ENCODE measurements at regions not wholly inside any gene's neighbourhood (a gene's known extent, or its start where the extent isn't known, plus 50 kb on each side); places are given as distances from the start of the nearest gene placed in this dataset.

DNA sequence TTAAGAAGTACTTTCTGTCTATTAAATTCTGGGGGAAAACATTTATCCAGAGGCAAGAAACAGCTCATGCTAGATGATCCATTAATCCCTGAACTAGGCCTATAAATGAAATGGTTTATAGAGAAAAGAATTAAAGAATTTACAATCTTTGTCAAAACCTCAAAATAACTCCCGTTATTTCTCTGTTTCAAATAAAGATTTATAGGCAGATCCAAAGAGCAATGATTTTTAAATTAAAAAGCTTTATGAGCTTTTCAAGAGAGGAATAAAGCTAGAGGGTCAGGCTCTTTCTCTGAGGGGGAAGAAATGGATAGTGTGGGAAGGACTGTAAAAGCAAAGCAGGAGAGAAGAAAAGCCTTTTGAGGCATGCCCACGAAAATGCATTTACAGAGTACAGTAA lies 82.5 kb upstream of the OGFRL1 start:
- Histone ChIP-seq H3K9me3 (ENCODE audit: insufficient read depth, low read length) (no peaks in the 10 kb centered on the region), H3K36me3 (ENCODE audit: insufficient read depth, insufficient read length, low read length) (no peaks in the 10 kb centered on the region), H3K4me3 (ENCODE audit: insufficient read length, low read depth) (no peak overlapping the region), H3K27me3 (ENCODE audit: insufficient read depth, insufficient read length) (no peaks in the 10 kb centered on the region), H3K4me1 (ENCODE audit: insufficient read depth, insufficient read length) (no peaks in the 10 kb centered on the region), H3K9ac (ENCODE audit: insufficient read length, low read depth) (no peak overlapping the region)
- no peak for DNase-seq (ENCODE audit: low read depth, low spot score)
- TF ChIP-seq SUZ12 (IDR thresholded peaks at IDR 0.05; ENCODE audit: extremely low read depth, insufficient read depth, insufficient read length) (no peak), ZNF274 (IDR thresholded peaks at IDR 0.05; ENCODE audit: low read depth, low read length) (no peak), YY1 (IDR thresholded peaks at IDR 0.05; ENCODE audit: insufficient read depth, insufficient read length) (no peak)

DNA sequence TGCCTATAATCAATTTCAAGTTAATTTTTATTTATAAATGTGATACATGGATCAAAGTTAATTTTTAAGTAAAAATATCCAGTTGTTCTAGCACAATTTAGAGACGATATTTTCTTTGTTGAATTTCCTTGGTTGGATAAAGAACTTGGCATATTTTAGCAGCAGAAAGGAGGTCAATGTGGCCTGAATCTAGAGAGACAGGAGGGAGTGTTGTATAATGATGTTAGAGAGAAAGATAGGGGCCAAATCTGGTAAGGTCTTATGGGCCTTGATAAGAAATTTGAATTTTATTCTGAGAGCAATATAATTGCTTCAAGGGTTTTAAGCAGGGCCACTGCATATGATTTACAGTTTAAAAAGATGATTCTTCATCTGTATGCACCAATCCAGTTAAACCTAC lies 79.4 kb upstream of the OGFRL1 start:
- DNase-seq (ENCODE audit: low read depth, low spot score), result no peak
- H3K4me1 ChIP-seq (ENCODE audit: insufficient read depth, insufficient read length), result no peaks in the 10 kb centered on the region
- no peak overlapping the region for H3K9ac ChIP-seq (ENCODE audit: insufficient read length, low read depth)
- H3K36me3 ChIP-seq (ENCODE audit: insufficient read depth, insufficient read length, low read length), result no peaks in the 10 kb centered on the region
- TF ChIP-seq ZNF274 (IDR thresholded peaks at IDR 0.05; ENCODE audit: low read depth, low read length) (no peak), YY1 (IDR thresholded peaks at IDR 0.05; ENCODE audit: insufficient read depth, insufficient read length) (no peak), SUZ12 (IDR thresholded peaks at IDR 0.05; ENCODE audit: extremely low read depth, insufficient read depth, insufficient read length) (no peak)
- no peak overlapping the region for H3K4me3 ChIP-seq (ENCODE audit: insufficient read length, low read depth)
- H3K27me3 ChIP-seq (ENCODE audit: insufficient read depth, insufficient read length), result no peaks in the 10 kb centered on the region
- H3K9me3 ChIP-seq (ENCODE audit: insufficient read depth, low read length), result no peaks in the 10 kb centered on the region

DNA sequence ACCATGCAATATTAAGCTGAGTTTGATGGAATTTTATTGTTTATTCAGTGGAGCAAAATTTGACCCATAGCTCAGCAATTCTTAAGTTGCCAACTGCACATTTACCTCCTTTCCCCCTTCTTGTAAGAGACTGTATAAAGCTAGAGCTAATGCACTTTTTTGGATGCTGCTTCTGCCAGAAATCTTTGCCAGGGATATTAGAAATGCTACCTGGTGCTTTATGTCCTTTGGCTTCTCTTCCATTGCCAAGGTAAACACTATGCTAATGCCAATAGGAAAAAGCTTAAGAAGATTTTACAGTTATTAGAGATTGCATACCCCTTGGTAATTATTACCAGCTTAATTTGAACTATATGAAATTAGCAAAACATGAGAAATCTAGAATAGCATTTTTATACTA lies 79.0 kb upstream of the OGFRL1 start:
- no peak for DNase-seq (ENCODE audit: low read depth, low spot score)
- no peaks in the 10 kb centered on the region for H3K36me3 ChIP-seq (ENCODE audit: insufficient read depth, insufficient read length, low read length)
- H3K4me1 ChIP-seq (ENCODE audit: insufficient read depth, insufficient read length), result no peaks in the 10 kb centered on the region
- H3K9me3 ChIP-seq (ENCODE audit: insufficient read depth, low read length), result no peaks in the 10 kb centered on the region
- no peak overlapping the region for H3K4me3 ChIP-seq (ENCODE audit: insufficient read length, low read depth)
- TF ChIP-seq SUZ12 (IDR thresholded peaks at IDR 0.05; ENCODE audit: extremely low read depth, insufficient read depth, insufficient read length) (no peak), YY1 (IDR thresholded peaks at IDR 0.05; ENCODE audit: insufficient read depth, insufficient read length) (no peak), ZNF274 (IDR thresholded peaks at IDR 0.05; ENCODE audit: low read depth, low read length) (no peak)
- no peak overlapping the region for H3K9ac ChIP-seq (ENCODE audit: insufficient read length, low read depth)
- H3K27me3 ChIP-seq (ENCODE audit: insufficient read depth, insufficient read length), result no peaks in the 10 kb centered on the region

DNA sequence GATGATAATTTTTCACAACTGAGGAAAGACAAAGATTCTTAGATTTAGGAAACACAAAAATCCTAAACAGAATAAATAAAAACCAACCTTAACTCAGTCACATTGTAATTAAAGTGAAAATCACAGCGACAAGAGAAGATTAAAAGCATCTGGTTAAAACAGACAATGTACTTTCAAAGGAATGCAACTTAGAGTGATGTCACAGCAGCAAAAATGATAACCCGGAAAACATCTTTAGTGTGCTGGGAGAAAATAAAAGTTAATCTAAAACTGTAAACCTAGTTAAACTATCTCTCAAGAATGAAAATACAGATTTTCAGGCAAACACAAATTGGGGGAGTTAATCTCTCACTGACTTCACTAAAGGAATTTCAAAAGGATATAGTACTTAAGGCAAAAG lies 76.8 kb upstream of the OGFRL1 start:
- Histone ChIP-seq H3K4me1 (ENCODE audit: insufficient read depth, insufficient read length) (no peaks in the 10 kb centered on the region), H3K4me3 (ENCODE audit: insufficient read length, low read depth) (no peak overlapping the region), H3K27me3 (ENCODE audit: insufficient read depth, insufficient read length) (no peaks in the 10 kb centered on the region), H3K9ac (ENCODE audit: insufficient read length, low read depth) (no peak overlapping the region), H3K36me3 (ENCODE audit: insufficient read depth, insufficient read length, low read length) (no peaks in the 10 kb centered on the region), H3K9me3 (ENCODE audit: insufficient read depth, low read length) (no peaks in the 10 kb centered on the region)
- DNase-seq (ENCODE audit: low read depth, low spot score), result no peak
- TF ChIP-seq YY1 (IDR thresholded peaks at IDR 0.05; ENCODE audit: insufficient read depth, insufficient read length) (no peak), ZNF274 (IDR thresholded peaks at IDR 0.05; ENCODE audit: low read depth, low read length) (no peak), SUZ12 (IDR thresholded peaks at IDR 0.05; ENCODE audit: extremely low read depth, insufficient read depth, insufficient read length) (no peak)

DNA sequence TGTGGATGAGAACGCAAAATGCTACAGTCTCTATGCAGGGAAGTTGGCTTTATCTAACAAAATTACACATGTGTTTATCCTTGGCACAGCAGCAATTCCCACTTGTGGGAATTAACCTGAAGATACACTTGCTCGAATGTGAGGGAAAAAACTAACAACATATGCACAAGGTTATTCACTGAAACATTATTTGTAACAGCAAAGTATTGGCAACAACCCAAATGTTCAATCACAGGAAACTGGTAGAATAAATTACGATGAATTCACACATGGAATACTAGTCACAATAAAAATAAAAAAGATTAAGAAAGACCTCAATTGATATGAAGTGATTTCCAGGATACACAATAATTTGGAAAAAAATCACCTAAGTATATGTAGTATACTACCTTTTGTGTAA lies 68.1 kb upstream of the OGFRL1 start:
- Histone ChIP-seq H3K9ac (ENCODE audit: insufficient read length, low read depth) (no peak overlapping the region), H3K36me3 (ENCODE audit: insufficient read depth, insufficient read length, low read length) (no peaks in the 10 kb centered on the region), H3K4me3 (ENCODE audit: insufficient read length, low read depth) (no peak overlapping the region), H3K27me3 (ENCODE audit: insufficient read depth, insufficient read length) (no peaks in the 10 kb centered on the region), H3K9me3 (ENCODE audit: insufficient read depth, low read length) (no peaks in the 10 kb centered on the region), H3K4me1 (ENCODE audit: insufficient read depth, insufficient read length) (no peaks in the 10 kb centered on the region)
- no peak for TF ChIP-seq YY1 (IDR thresholded peaks at IDR 0.05; ENCODE audit: insufficient read depth, insufficient read length)
- TF ChIP-seq SUZ12 (IDR thresholded peaks at IDR 0.05; ENCODE audit: extremely low read depth, insufficient read depth, insufficient read length), result no peak
- no peak for TF ChIP-seq ZNF274 (IDR thresholded peaks at IDR 0.05; ENCODE audit: low read depth, low read length)
- no peak for DNase-seq (ENCODE audit: low read depth, low spot score)

DNA sequence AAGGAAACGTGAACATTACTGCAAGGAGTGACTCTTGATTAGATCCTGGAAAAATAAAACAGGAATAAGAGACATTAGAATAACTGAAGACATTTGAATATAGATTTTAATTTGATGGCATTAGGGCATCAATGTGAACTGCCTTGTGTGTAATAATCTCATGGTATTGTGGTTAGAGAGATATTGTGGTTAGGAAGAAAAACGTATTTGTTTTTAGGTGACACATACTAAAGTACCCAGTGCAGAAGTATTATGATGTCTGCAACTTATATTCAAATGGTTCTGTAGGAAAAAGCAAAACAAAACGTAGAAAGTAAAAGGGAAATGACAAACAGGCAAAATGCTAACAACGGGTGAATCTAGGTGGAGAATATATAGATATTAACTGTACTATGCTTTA lies 65.9 kb upstream of the OGFRL1 start:
- Histone ChIP-seq H3K36me3 (ENCODE audit: insufficient read depth, insufficient read length, low read length) (no peaks in the 10 kb centered on the region), H3K9me3 (ENCODE audit: insufficient read depth, low read length) (no peaks in the 10 kb centered on the region), H3K27me3 (ENCODE audit: insufficient read depth, insufficient read length) (no peaks in the 10 kb centered on the region), H3K9ac (ENCODE audit: insufficient read length, low read depth) (no peak overlapping the region), H3K4me3 (ENCODE audit: insufficient read length, low read depth) (no peak overlapping the region), H3K4me1 (ENCODE audit: insufficient read depth, insufficient read length) (no peaks in the 10 kb centered on the region)
- TF ChIP-seq ZNF274 (IDR thresholded peaks at IDR 0.05; ENCODE audit: low read depth, low read length) (no peak), YY1 (IDR thresholded peaks at IDR 0.05; ENCODE audit: insufficient read depth, insufficient read length) (no peak), SUZ12 (IDR thresholded peaks at IDR 0.05; ENCODE audit: extremely low read depth, insufficient read depth, insufficient read length) (no peak)
- DNase-seq (ENCODE audit: low read depth, low spot score), result no peak

DNA sequence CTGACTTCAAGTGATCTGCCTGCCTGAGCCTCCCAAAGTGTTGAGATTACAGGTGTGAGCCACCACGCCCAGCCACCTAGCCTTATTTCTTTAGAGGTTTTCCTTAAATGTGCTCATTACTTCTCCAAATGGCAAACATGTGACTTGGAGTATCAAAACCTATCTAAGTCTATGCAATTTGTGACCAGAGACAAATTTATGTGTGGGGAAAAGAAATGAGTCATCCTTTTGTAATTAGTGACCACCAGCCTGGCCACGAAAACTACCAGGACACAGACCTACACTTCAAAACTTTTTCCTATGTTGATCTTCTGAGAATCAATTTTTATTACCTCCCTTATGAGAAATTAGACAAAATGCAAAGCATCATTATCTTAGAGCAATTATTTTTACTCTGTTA lies 64.6 kb upstream of the OGFRL1 start:
- no peaks in the 10 kb centered on the region for H3K4me1 ChIP-seq (ENCODE audit: insufficient read depth, insufficient read length)
- no peak for TF ChIP-seq SUZ12 (IDR thresholded peaks at IDR 0.05; ENCODE audit: extremely low read depth, insufficient read depth, insufficient read length)
- no peak for TF ChIP-seq ZNF274 (IDR thresholded peaks at IDR 0.05; ENCODE audit: low read depth, low read length)
- no peak for TF ChIP-seq YY1 (IDR thresholded peaks at IDR 0.05; ENCODE audit: insufficient read depth, insufficient read length)
- no peaks in the 10 kb centered on the region for H3K9me3 ChIP-seq (ENCODE audit: insufficient read depth, low read length)
- no peak overlapping the region for H3K4me3 ChIP-seq (ENCODE audit: insufficient read length, low read depth)
- no peak for DNase-seq (ENCODE audit: low read depth, low spot score)
- no peaks in the 10 kb centered on the region for H3K27me3 ChIP-seq (ENCODE audit: insufficient read depth, insufficient read length)
- H3K36me3 ChIP-seq (ENCODE audit: insufficient read depth, insufficient read length, low read length), result no peaks in the 10 kb centered on the region
- no peak overlapping the region for H3K9ac ChIP-seq (ENCODE audit: insufficient read length, low read depth)

DNA sequence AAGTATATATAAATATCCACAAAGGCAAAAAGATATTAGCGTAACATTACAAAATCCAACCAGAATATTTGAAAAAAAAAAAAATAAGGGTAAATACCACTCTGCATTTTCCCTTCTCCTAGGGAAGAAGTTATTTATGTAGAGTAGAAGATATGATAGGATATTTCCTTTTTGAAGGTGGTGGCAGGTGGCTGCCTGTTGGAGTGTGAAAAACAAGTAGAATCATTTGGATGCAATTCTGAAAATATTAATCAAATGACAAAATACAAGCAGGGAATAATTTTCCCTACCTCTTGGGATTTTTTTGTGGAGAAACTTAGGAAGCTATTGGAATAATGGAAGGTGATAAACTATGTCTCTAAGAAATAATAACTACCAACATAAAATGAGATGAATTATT lies 62.5 kb upstream of the OGFRL1 start:
- Histone ChIP-seq H3K9me3 (ENCODE audit: insufficient read depth, low read length) (no peaks in the 10 kb centered on the region), H3K4me1 (ENCODE audit: insufficient read depth, insufficient read length) (no peaks in the 10 kb centered on the region), H3K27me3 (ENCODE audit: insufficient read depth, insufficient read length) (no peaks in the 10 kb centered on the region), H3K4me3 (ENCODE audit: insufficient read length, low read depth) (no peak overlapping the region), H3K36me3 (ENCODE audit: insufficient read depth, insufficient read length, low read length) (no peaks in the 10 kb centered on the region), H3K9ac (ENCODE audit: insufficient read length, low read depth) (no peak overlapping the region)
- TF ChIP-seq YY1 (IDR thresholded peaks at IDR 0.05; ENCODE audit: insufficient read depth, insufficient read length) (no peak), ZNF274 (IDR thresholded peaks at IDR 0.05; ENCODE audit: low read depth, low read length) (no peak), SUZ12 (IDR thresholded peaks at IDR 0.05; ENCODE audit: extremely low read depth, insufficient read depth, insufficient read length) (no peak)
- no peak for DNase-seq (ENCODE audit: low read depth, low spot score)

Data from NT2/D1 (cell line).